Stimulated activated CD4-positive, alpha-beta T cell treated with anti-CD3 and anti-CD28 coated beads, Interleukin-15, amount 100 ng/mL, for 24 hours (primary cell): ENCODE measurements at regions not wholly inside any gene's neighbourhood (a gene's known extent, or its start where the extent isn't known, plus 50 kb on each side); places are given as distances from the start of the nearest gene placed in this dataset.
"Not testable (repeated sequence)": the region's sequence is repeated elsewhere in the genome, so short reads cannot be mapped to it uniquely, and the experiment has no call there.

Experiments used
- DNase-seq: peaks from one replicate; pipeline ENCODE4 v3.0.0-alpha.2; 2020

- no peak for DNase-seq
Measured at GRCh38 chr3:194028434-194029004, 107.4 kb upstream of the HES1 start.

GRCh38 chr3:194029846-194030245, 106.1 kb upstream of the HES1 start:
- no peak for DNase-seq

- no peak for DNase-seq
Measured at GRCh38 chr3:194030372-194030771, 105.6 kb upstream of the HES1 start.

GRCh38 chr3:194031349-194031748, 104.6 kb upstream of the HES1 start:
- no peak for DNase-seq

GRCh38 chr3:194031867-194032635, 103.9 kb upstream of the HES1 start:
- no peak for DNase-seq

- no peak for DNase-seq
Measured at GRCh38 chr3:194032828-194033435, 103.0 kb upstream of the HES1 start.

GRCh38 chr3:194034346-194035336, 101.3 kb upstream of the HES1 start:
- DNase-seq: no peak

GRCh38 chr3:194035406-194036138, 100.4 kb upstream of the HES1 start:
- DNase-seq: no peak

GRCh38 chr3:194036842-194037241, 99.1 kb upstream of the HES1 start:
- DNase-seq: no peak

- not testable (repeated sequence) for DNase-seq
Measured at GRCh38 chr3:194038346-194038745, 97.6 kb upstream of the HES1 start.

GRCh38 chr3:194038960-194039359, 97.0 kb upstream of the HES1 start:
- DNase-seq: no peak

- no peak for DNase-seq
Measured at GRCh38 chr3:194040516-194041273, 95.3 kb upstream of the HES1 start.

GRCh38 chr3:194042927-194043326, 93.0 kb upstream of the HES1 start:
- no peak for DNase-seq

GRCh38 chr3:194043516-194043915, 92.4 kb upstream of the HES1 start:
- DNase-seq: no peak

- DNase-seq: no peak
Measured at GRCh38 chr3:194045289-194045688, 90.7 kb upstream of the HES1 start.

GRCh38 chr3:194045919-194046318, 90.0 kb upstream of the HES1 start:
- DNase-seq: no peak

- DNase-seq: no peak
Measured at GRCh38 chr3:194046531-194046930, 89.4 kb upstream of the HES1 start.

- DNase-seq: no peak
Measured at GRCh38 chr3:194046995-194047645, 88.8 kb upstream of the HES1 start.

- DNase-seq: no peak
Measured at GRCh38 chr3:194049394-194049793, 86.6 kb upstream of the HES1 start.

- no peak for DNase-seq
Measured at GRCh38 chr3:194050782-194051320, 85.1 kb upstream of the HES1 start.
